ENCODE measurements at regions not wholly inside any gene's neighbourhood (a gene's known extent, or its start where the extent isn't known, plus 50 kb on each side); places are given as distances from the start of the nearest gene placed in this dataset.

DNA sequence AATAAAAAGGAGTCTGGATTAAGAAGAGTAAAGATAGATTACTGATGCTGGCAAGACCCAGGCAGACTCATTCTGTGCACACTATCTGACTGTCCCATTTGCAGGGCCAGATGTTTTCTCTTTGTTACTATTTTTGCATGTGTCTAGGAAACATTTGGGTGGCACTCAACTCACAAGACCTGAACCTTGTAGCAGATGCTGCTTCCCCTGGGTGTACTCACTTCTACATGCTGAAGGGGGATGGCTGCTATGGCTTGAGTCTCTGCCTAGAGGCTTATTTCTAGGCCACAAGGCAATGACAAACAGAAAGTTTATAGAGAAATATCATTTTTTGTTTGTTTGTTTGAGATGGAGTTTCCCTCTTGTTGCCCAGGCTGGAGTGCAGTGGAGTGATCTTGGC is 351.4 kb downstream of the FOXA2 start:
- H3K27ac ChIP-seq: no peak overlapping the region
- no peaks in the 10 kb centered on the region for H3K4me1 ChIP-seq
- no peaks in the 10 kb centered on the region for H3K27me3 ChIP-seq
- DNase-seq: no peak
- H3K36me3 ChIP-seq: no peaks in the 10 kb centered on the region
- H3K9me3 ChIP-seq: no peaks in the 10 kb centered on the region
- intact Hi-C loops (cut with DNase I; ENCODE audit: low total_unique reads): no loop called here
- TF ChIP-seq, protein P1, sequence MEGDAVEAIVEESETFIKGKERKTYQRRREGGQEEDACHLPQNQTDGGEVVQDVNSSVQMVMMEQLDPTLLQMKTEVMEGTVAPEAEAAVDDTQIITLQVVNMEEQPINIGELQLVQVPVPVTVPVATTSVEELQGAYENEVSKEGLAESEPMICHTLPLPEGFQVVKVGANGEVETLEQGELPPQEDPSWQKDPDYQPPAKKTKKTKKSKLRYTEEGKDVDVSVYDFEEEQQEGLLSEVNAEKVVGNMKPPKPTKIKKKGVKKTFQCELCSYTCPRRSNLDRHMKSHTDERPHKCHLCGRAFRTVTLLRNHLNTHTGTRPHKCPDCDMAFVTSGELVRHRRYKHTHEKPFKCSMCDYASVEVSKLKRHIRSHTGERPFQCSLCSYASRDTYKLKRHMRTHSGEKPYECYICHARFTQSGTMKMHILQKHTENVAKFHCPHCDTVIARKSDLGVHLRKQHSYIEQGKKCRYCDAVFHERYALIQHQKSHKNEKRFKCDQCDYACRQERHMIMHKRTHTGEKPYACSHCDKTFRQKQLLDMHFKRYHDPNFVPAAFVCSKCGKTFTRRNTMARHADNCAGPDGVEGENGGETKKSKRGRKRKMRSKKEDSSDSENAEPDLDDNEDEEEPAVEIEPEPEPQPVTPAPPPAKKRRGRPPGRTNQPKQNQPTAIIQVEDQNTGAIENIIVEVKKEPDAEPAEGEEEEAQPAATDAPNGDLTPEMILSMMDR (IDR thresholded peaks at IDR 0.05): no peak
- no peak overlapping the region for H3K4me3 ChIP-seq

GRCh38 chr20:22232473-22232872 is 351.9 kb downstream of the FOXA2 start:
- DNase-seq: no peak
- intact Hi-C loops (cut with DNase I; ENCODE audit: low total_unique reads): no loop called here
- H3K36me3 ChIP-seq: no peaks in the 10 kb centered on the region

DNA sequence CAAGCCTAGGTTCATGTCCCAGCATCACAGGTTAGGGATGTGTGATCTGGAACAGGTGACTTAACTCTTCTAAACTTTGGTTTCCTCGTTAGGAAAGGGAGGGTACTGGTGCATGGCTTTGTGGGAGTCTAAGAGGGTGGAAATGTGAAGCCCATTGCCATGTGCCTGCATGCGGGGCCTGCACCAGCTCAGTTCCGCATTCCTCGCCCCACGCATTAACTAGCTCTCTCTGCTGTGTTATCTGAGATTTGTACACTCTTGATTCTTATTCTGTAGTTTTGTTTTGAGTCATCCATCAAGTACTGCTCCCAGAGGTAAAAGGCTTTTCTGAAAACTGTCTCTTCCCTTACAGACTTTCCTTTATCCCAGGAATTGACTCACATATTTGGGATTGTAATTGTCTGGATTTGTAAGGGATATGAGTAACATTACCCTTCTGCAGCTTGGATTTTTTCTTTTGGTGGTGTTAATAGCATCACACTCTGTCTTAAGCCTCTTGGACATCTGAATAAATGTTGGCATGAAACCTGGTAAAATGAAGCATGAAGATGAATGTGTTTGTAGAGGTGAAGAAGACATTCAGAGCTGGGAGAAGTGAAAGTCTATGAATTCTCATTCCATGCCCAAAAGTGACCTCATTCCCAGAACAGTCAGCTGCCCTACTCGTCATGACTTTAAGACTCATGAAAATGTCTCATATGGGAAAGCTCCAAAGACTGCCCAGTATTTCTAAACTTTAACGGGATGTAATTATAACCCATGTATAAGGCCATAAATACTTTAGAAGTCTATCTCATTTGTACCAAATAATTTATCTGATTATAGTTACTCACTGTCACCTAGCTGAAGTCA is 357.3 kb downstream of the FOXA2 start:
- H3K36me3 ChIP-seq: no peaks in the 10 kb centered on the region
- TF ChIP-seq, protein P1 (IDR thresholded peaks at IDR 0.05): no peak
- intact Hi-C loops (cut with DNase I; ENCODE audit: low total_unique reads): no loop called here
- no peak for DNase-seq
- H3K4me3 ChIP-seq: no peak overlapping the region
- H3K27ac ChIP-seq: no peak overlapping the region
- H3K27me3 ChIP-seq: no peaks in the 10 kb centered on the region
- H3K9me3 ChIP-seq: no peaks in the 10 kb centered on the region
- H3K4me1 ChIP-seq: no peaks in the 10 kb centered on the region

More at GRCh38 chr20:22232473-22232872, 351.9 kb downstream of the FOXA2 start:
- TF ChIP-seq, protein P1 (IDR thresholded peaks at IDR 0.05): no peak
- Histone ChIP-seq H3K27ac (no peak overlapping the region), H3K27me3 (no peaks in the 10 kb centered on the region), H3K9me3 (no peaks in the 10 kb centered on the region), H3K4me1 (no peaks in the 10 kb centered on the region), H3K4me3 (no peak overlapping the region)

- TF ChIP-seq, protein P1 (IDR thresholded peaks at IDR 0.05): no peak
- no peak for DNase-seq
These were observed 361.1 kb downstream of the FOXA2 start for GRCh38 chr20:22223236-22223635.

DNA sequence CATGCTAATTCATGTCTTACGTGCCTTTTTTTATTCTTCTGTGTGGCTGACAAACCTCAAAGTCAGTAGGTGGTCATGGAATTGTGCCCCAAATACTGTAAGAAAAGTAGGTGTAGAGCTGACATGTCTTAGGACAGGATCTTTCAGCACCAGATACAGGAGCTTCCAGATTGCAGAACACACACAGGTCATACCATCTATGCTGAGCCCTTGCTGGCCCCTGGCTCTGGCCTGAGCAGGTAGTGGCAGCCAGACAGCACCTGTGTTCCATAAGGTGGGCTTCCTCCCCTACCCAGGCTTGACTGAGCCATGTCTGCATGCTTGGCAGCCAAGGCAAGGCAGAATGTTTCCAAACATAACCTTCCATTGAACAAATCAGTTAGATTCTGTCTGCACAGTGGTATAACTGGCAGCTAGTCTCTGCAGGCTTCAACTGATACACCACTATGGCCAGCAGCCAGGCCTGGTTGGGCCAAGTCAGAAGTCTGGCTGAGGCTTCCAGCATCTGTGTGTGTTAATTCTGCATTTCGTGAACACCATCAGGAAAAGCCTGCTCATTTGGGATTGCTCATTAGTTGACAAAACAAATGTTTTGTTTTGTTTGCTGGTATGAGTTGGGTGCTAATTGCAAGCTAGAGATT is 366.5 kb downstream of the FOXA2 start:
- Histone ChIP-seq H3K36me3 (no peaks in the 10 kb centered on the region), H3K9me3 (no peaks in the 10 kb centered on the region), H3K27me3 (peaks cover 0 to 4% of the 10 kb centered on the region in 2 donors), H3K4me1 (no peaks in the 10 kb centered on the region), H3K4me3 (no peak overlapping the region), H3K27ac (no peak overlapping the region)
- TF ChIP-seq, protein P1 (IDR thresholded peaks at IDR 0.05): no peak
- DNase-seq: no peak
- intact Hi-C loops (cut with DNase I; ENCODE audit: low total_unique reads): no loop called here

More at GRCh38 chr20:22223236-22223635, 361.1 kb downstream of the FOXA2 start:
- Histone ChIP-seq H3K4me1 (no peaks in the 10 kb centered on the region), H3K27ac (no peak overlapping the region), H3K36me3 (no peaks in the 10 kb centered on the region), H3K4me3 (no peak overlapping the region), H3K27me3 (no peaks in the 10 kb centered on the region), H3K9me3 (no peaks in the 10 kb centered on the region)
- intact Hi-C loops (cut with DNase I; ENCODE audit: low total_unique reads): no loop called here
